A549 (cell line): ENCODE measurements at regions not wholly inside any gene's neighbourhood (a gene's known extent, or its start where the extent isn't known, plus 50 kb on each side); places are given as distances from the start of the nearest gene placed in this dataset.

ENCODE experiments used
- BHLHE40 ChIP-seq: IDR thresholded peaks from 2 replicates; pipeline ENCODE4 v1.6.1; 2012; ENCODE audit warnings: low read depth, low read length, inconsistent platforms
- CBX8 ChIP-seq: fragments of 200-600 bp; sonication (generic); IDR thresholded peaks from 2 replicates; pipeline ENCODE4 v1.6.1; 2016
- EHMT2 ChIP-seq: fragments of 200-600 bp; sonication (generic); IDR thresholded peaks from 2 replicates; pipeline ENCODE4 v1.6.1; 2016; ENCODE audit warnings: antibody characterized with exemption, low read depth, mild to moderate bottlenecking, moderate library complexity
- EP300 ChIP-seq, 2 experiments: fragments of >200 bp; sonication (Bioruptor Twin); formaldehyde crosslinking; IDR thresholded peaks; 2 replicates in 1 of 2; 3 replicates in 1 of 2; pipeline ENCODE4 v1.6.1; 2016 to 2017
- ESRRA ChIP-seq: fragments of 150-350 bp; IDR thresholded peaks from 2 replicates; pipeline ENCODE4 v1.6.1; 2014; ENCODE audit warnings: mild to moderate bottlenecking, low read length, borderline replicate concordance
- FOSL2 ChIP-seq, 2 experiments: fragments of 450-650 bp in 1 of 2; fragments of >200 bp in 1 of 2; sonication (Bioruptor Twin) in 1 of 2; formaldehyde crosslinking; IDR thresholded peaks; 2 replicates each; pipeline versions ENCODE4 v1.5.0 to v1.6.1; 2016 to 2020; ENCODE audit warnings: mild to moderate bottlenecking in 1 of 2, moderate library complexity in 1 of 2
- PBX3 ChIP-seq: IDR thresholded peaks from 2 replicates; pipeline ENCODE4 v1.6.1; 2012
- POLR2A ChIP-seq: IDR thresholded peaks from 2 replicates; pipeline ENCODE4 v1.6.1; 2012; ENCODE audit warnings: mild to moderate bottlenecking, low read length
- SREBF2 ChIP-seq: fragments of 450-650 bp; IDR thresholded peaks from 2 replicates; pipeline ENCODE4 v1.6.1; 2014; ENCODE audit warnings: mild to moderate bottlenecking, moderate library complexity
- TF ChIP-seq, protein P1 (sequence below): fragments of >200 bp; sonication (Bioruptor Twin); formaldehyde crosslinking; IDR thresholded peaks from 3 replicates; pipeline ENCODE4 v1.5.1; 2016
- TF ChIP-seq, protein P2 (sequence below): fragments of 200-600 bp; sonication (generic); IDR thresholded peaks from 2 replicates; pipeline ENCODE4 v1.6.1; 2016; ENCODE audit warnings: antibody characterized with exemption, mild to moderate bottlenecking, moderate library complexity

DNA sequence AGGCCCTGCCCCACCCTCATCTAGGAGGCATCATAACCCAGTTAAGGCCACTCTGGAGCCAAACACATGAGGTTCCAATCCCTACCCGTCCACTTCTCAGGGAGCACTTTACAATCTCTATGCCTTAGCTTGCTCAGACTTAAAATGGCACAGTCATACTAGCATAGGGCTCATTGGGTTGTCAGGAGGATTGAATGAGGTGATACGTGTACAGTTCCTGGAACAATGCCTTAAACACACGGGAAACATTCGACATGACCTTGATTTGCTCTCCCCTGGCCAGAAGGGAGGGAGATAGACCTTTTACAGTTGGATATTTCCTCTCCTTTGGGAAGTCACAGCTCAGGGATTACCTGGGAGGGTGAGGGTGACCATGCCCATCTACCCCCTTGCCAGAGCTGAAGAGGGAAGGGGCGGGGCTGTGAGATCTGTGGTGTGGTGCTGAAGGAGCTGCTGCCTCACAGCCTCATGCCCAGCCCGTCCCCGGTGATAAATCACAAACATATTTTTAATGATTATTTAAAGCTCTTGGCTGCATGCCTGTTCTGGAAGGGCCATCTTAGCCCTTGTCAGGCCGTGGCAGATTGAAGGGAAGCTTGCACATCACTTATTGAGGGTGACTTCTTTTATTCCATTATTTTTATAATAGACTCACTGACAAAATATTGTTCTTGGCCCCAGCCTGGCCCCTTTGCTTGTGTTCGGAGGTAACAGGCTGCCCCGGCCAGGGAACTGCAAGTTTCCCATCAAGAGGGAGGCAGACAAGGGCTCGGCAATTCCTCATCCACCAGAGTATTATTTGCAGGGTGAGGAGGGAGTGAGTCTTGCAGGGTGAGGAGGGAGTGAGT is 83.4 kb downstream of the FOXD2 start:
- TF ChIP-seq, protein P1, sequence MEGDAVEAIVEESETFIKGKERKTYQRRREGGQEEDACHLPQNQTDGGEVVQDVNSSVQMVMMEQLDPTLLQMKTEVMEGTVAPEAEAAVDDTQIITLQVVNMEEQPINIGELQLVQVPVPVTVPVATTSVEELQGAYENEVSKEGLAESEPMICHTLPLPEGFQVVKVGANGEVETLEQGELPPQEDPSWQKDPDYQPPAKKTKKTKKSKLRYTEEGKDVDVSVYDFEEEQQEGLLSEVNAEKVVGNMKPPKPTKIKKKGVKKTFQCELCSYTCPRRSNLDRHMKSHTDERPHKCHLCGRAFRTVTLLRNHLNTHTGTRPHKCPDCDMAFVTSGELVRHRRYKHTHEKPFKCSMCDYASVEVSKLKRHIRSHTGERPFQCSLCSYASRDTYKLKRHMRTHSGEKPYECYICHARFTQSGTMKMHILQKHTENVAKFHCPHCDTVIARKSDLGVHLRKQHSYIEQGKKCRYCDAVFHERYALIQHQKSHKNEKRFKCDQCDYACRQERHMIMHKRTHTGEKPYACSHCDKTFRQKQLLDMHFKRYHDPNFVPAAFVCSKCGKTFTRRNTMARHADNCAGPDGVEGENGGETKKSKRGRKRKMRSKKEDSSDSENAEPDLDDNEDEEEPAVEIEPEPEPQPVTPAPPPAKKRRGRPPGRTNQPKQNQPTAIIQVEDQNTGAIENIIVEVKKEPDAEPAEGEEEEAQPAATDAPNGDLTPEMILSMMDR, result no peak
- TF ChIP-seq, protein P2, sequence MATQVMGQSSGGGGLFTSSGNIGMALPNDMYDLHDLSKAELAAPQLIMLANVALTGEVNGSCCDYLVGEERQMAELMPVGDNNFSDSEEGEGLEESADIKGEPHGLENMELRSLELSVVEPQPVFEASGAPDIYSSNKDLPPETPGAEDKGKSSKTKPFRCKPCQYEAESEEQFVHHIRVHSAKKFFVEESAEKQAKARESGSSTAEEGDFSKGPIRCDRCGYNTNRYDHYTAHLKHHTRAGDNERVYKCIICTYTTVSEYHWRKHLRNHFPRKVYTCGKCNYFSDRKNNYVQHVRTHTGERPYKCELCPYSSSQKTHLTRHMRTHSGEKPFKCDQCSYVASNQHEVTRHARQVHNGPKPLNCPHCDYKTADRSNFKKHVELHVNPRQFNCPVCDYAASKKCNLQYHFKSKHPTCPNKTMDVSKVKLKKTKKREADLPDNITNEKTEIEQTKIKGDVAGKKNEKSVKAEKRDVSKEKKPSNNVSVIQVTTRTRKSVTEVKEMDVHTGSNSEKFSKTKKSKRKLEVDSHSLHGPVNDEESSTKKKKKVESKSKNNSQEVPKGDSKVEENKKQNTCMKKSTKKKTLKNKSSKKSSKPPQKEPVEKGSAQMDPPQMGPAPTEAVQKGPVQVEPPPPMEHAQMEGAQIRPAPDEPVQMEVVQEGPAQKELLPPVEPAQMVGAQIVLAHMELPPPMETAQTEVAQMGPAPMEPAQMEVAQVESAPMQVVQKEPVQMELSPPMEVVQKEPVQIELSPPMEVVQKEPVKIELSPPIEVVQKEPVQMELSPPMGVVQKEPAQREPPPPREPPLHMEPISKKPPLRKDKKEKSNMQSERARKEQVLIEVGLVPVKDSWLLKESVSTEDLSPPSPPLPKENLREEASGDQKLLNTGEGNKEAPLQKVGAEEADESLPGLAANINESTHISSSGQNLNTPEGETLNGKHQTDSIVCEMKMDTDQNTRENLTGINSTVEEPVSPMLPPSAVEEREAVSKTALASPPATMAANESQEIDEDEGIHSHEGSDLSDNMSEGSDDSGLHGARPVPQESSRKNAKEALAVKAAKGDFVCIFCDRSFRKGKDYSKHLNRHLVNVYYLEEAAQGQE, result no peak
- TF ChIP-seq EP300 (IDR thresholded peaks at IDR 0.05) (no peak), POLR2A (no peak), CBX8 (no peak), ESRRA (no peak), FOSL2 (IDR thresholded peaks at IDR 0.05) (no peak), FOSL2 (CRISPR knock-in tag; IDR thresholded peaks at IDR 0.05) (no peak), PBX3 (no peak), BHLHE40 (no peak), SREBF2 (no peak), EHMT2 (no peak)
